GM12878 (cell line): ENCODE measurements at regions not wholly inside any gene's neighbourhood (a gene's known extent, or its start where the extent isn't known, plus 50 kb on each side); places are given as distances from the start of the nearest gene placed in this dataset.

Experiments
- ATAC-seq: fragments of 200-7000 bp; cut with Tn5 transposase; 3 replicates; pipeline ENCODE4 v1.9.1; 2020; ENCODE audit warnings: mild to moderate bottlenecking, moderate library complexity
- BruUV-seq: library from RNA; stranded (reverse); fragments of 400-500 nt; replicated peaks from 2 replicates; lab custom pipeline; 2021; lab: Mats Ljungman, UMichigan
- CTCF ChIA-PET: fragments of 300-600 bp; sonication (Branson Sonifier 250); formaldehyde crosslinking; extraction: SDS; loops from one replicate; lab custom pipeline; 2021; ENCODE audit warnings: inconsistent platforms; lab: Yijun Ruan, JAX
- POLR2A ChIA-PET: fragments of 350-600 bp; formaldehyde crosslinking; extraction: SDS; loops from one replicate; lab custom pipeline; 2021; ENCODE audit warnings: inconsistent platforms; lab: Charles Lee
- RAD21 ChIA-PET: fragments of 300-600 bp; sonication (Branson Sonifier 250); formaldehyde crosslinking; loops from one replicate; lab custom pipeline; 2023; ENCODE audit warnings: antibody characterized with exemption; ENCODE audit not compliant: unreplicated experiment; lab: Charles Lee
- SMC1A ChIA-PET: fragments of 300-600 bp; sonication (Branson Sonifier 250); formaldehyde crosslinking; loops from one replicate; lab custom pipeline; 2023; ENCODE audit not compliant: unreplicated experiment, uncharacterized antibody; lab: Charles Lee
- DNase-seq: peaks from one replicate; pipeline ENCODE4 v3.0.0-alpha.2; 2011; ENCODE audit warnings: low read depth, low spot score
- FAIRE-seq: peaks from 3 replicates; lab custom pipeline; 2011; peaks lifted over from hg19 to GRCh38; lab: Jason Lieb, UNC
- H2AFZ ChIP-seq: 2 replicates; pipeline ENCODE4 v1.6.0; 2011; ENCODE audit warnings: low read depth, low read length, control low read depth; ENCODE audit not compliant: control insufficient read depth
- H3K27ac ChIP-seq: 2 replicates; pipeline ENCODE4 v1.5.1; 2011; ENCODE audit warnings: control low read depth; ENCODE audit not compliant: control insufficient read depth, insufficient read depth
- H3K27me3 ChIP-seq, 2 experiments: replicated peaks in 1 of 2; 2 replicates each; pipeline versions ENCODE4 v1.6.0 to v1.6.1; 2011; ENCODE audit warnings: low read length in 1 of 2; ENCODE audit not compliant: control insufficient read depth in 2 of 2, insufficient read depth in 2 of 2
- H3K36me3 ChIP-seq, 2 experiments: 2 replicates each; pipeline ENCODE4 v1.5.1; 2011; ENCODE audit warnings: low read length in 1 of 2; ENCODE audit not compliant: control insufficient read depth in 2 of 2, insufficient read depth in 2 of 2
- H3K4me1 ChIP-seq: 2 replicates; pipeline ENCODE4 v1.6.1; 2011; ENCODE audit warnings: mild to moderate bottlenecking, low read length, moderate library complexity, mixed read lengths; ENCODE audit not compliant: control insufficient read depth, insufficient read depth
- H3K4me2 ChIP-seq: 2 replicates; pipeline ENCODE4 v1.6.0; 2011; ENCODE audit warnings: control low read depth; ENCODE audit not compliant: control insufficient read depth, insufficient read depth
- H3K4me3 ChIP-seq: fragments of 200-600 bp; sonication (generic); 2 replicates; pipeline ENCODE4 v1.5.1; 2016
- H3K79me2 ChIP-seq: 2 replicates; pipeline ENCODE4 v1.6.0; 2011; ENCODE audit warnings: low read length; ENCODE audit not compliant: control insufficient read depth, insufficient read depth
- H3K9ac ChIP-seq: 2 replicates; pipeline ENCODE4 v1.8.0; 2011; ENCODE audit warnings: low read length, control low read depth, mixed read lengths; ENCODE audit not compliant: control insufficient read depth, insufficient read depth
- H3K9me3 ChIP-seq: replicated peaks from 3 replicates; pipeline ENCODE4 v1.5.1; 2011; ENCODE audit warnings: mild to moderate bottlenecking, low read length; ENCODE audit not compliant: control insufficient read depth, insufficient read depth
- H4K20me1 ChIP-seq: 2 replicates; pipeline ENCODE4 v1.6.0; 2011; ENCODE audit not compliant: control insufficient read depth, insufficient read depth
- CBFB ChIP-seq: IDR thresholded peaks from 2 replicates; pipeline ENCODE4 v1.6.1; 2016; ENCODE audit warnings: antibody characterized with exemption, low read depth
- EGR1 ChIP-seq, 2 experiments: IDR thresholded peaks; 1 replicate in 1 of 2; 2 replicates in 1 of 2; pipeline ENCODE4 v1.6.1; 2011 to 2012; ENCODE audit warnings: low read depth in 2 of 2, low read length in 2 of 2, borderline replicate concordance in 1 of 2, mild to moderate bottlenecking in 1 of 2, moderate library complexity in 1 of 2
- HSF1 ChIP-seq: fragments of 150-350 bp; IDR thresholded peaks from 2 replicates; pipeline ENCODE4 v1.6.1; 2014; ENCODE audit warnings: mild to moderate bottlenecking, low read depth, low read length
- NFXL1 ChIP-seq: fragments of 450-650 bp; IDR thresholded peaks from 2 replicates; pipeline ENCODE4 v1.6.1; 2017; ENCODE audit warnings: antibody characterized with exemption, mild to moderate bottlenecking, borderline replicate concordance
- NFYA ChIP-seq: IDR thresholded peaks from 2 replicates; pipeline ENCODE4 v1.6.1; 2011; ENCODE audit warnings: low read depth, mild to moderate bottlenecking, low read length, improper control_type of control experiment, borderline replicate concordance
- POLR2AphosphoS5 ChIP-seq: IDR thresholded peaks from 2 replicates; pipeline ENCODE4 v1.6.1; 2011; ENCODE audit warnings: mild to moderate bottlenecking, low read length, inconsistent platforms
- RAD21 ChIP-seq: IDR thresholded peaks from 2 replicates; pipeline ENCODE4 v1.6.1; 2011; ENCODE audit warnings: mild to moderate bottlenecking, low read depth, low read length, moderate library complexity; ENCODE audit not compliant: insufficient read depth
- SIN3A ChIP-seq: IDR thresholded peaks from 2 replicates; pipeline ENCODE4 v1.6.1; 2012; ENCODE audit warnings: low read depth, low read length, improper control_type of control experiment
- SUZ12 ChIP-seq: fragments of 200-600 bp; sonication (generic); IDR thresholded peaks from one replicate; pipeline ENCODE4 v1.6.1; 2018; ENCODE audit warnings: antibody characterized with exemption, mild to moderate bottlenecking; ENCODE audit not compliant: unreplicated experiment
- TCF12 ChIP-seq: IDR thresholded peaks from 2 replicates; pipeline ENCODE4 v1.6.1; 2011; ENCODE audit warnings: low read depth, mild to moderate bottlenecking, low read length
- YBX1 ChIP-seq: fragments of 450-650 bp; IDR thresholded peaks from 2 replicates; pipeline ENCODE4 v1.6.1; 2016; ENCODE audit warnings: antibody characterized with exemption
- ZBED1 ChIP-seq: IDR thresholded peaks from 2 replicates; pipeline ENCODE4 v1.6.1; 2016; ENCODE audit warnings: borderline replicate concordance
- ZNF24 ChIP-seq: fragments of 450-650 bp; IDR thresholded peaks from 2 replicates; pipeline ENCODE4 v1.6.1; 2017; ENCODE audit warnings: antibody characterized with exemption, mild to moderate bottlenecking
- ZZZ3 ChIP-seq: IDR thresholded peaks from 2 replicates; pipeline ENCODE4 v1.6.1; 2011; ENCODE audit warnings: low read depth; ENCODE audit not compliant: control insufficient read depth, insufficient read length
- WGBS: methylation state at CpG from one replicate; pipeline ENCODE4 v1.1.6; 2016; ENCODE audit warnings: low lambda C conversion rate; ENCODE audit not compliant: insufficient replicate concordance, insufficient coverage; ENCODE audit errors: missing lambda C conversion rate; 5-methylcytosine and 5-hydroxymethylcytosine counted together
- in situ Hi-C: fragments of 300-500 bp; cut with MboI; formaldehyde crosslinking; loops from 9 replicates; pipeline ENCODE4 v1.14.3; 2018; ENCODE audit warnings: mixed read lengths
- intact Hi-C: fragments of 100-400 bp; cut with micrococcal nuclease; formaldehyde crosslinking; loops from one replicate; pipeline ENCODE4 v1.14.2; 2022; ENCODE audit not compliant: unreplicated experiment

- no peaks in the 10 kb centered on the region for H3K27me3 ChIP-seq
- H3K9me3 ChIP-seq = no peaks in the 10 kb centered on the region
- H3K27ac ChIP-seq = no peak overlapping the region
- H3K9ac ChIP-seq = no peak overlapping the region
- H3K79me2 ChIP-seq = no peaks in the 10 kb centered on the region
- no peak overlapping the region for H2AFZ ChIP-seq
- intact Hi-C loops = no loop called here
- ChIA-PET POLR2A (no interaction called here), RAD21 (no interaction called here), SMC1A (interaction anchor here (0.6 kb wide), 1 partner anchor 179 kb away, joined by 4 read pairs; no protein-coding TSS in a partner anchor), CTCF (interaction anchor here (1.1 kb wide), 1 partner anchor 15 kb away, joined by 4 read pairs; no protein-coding TSS in a partner anchor)
- FAIRE-seq (no peak), DNase-seq (no peak), ATAC-seq (no peak)
- no peak overlapping the region for H3K4me2 ChIP-seq
- H3K4me1 ChIP-seq = no peaks in the 10 kb centered on the region
- 0% methylated on average over 1 of the region's 1 CpG for WGBS
- H3K4me3 ChIP-seq = no peak overlapping the region
- BruUV-seq = no TSS peak
- H3K36me3 ChIP-seq = no peaks in the 10 kb centered on the region
- TF ChIP-seq YBX1 (no peak), NFYA (no peak), SUZ12 (no peak), POLR2AphosphoS5 (no peak)
- in situ Hi-C loops = no loop called here
- no peaks in the 10 kb centered on the region for H4K20me1 ChIP-seq
Measured at GRCh38 chr21:17889171-17889570, 70.0 kb upstream of the C21orf91 start.

GRCh38 chr21:17869115-17869514 lies 50.0 kb upstream of the C21orf91 start:
- Histone ChIP-seq H3K9ac (no peak overlapping the region), H3K4me1 (no peaks in the 10 kb centered on the region), H3K4me2 (no peak overlapping the region), H3K4me3 (no peak overlapping the region), H3K79me2 (no peaks in the 10 kb centered on the region), H3K36me3 (no peaks in the 10 kb centered on the region), H2AFZ (no peak overlapping the region), H3K27me3 (no peaks in the 10 kb centered on the region), H3K27ac (no peak overlapping the region), H3K9me3 (no peaks in the 10 kb centered on the region; the same call in 2 of the 3 replicates), H4K20me1 (no peaks in the 10 kb centered on the region)
- DNase-seq = no peak
- ATAC-seq = no peak
- CTCF ChIA-PET = no interaction called here
- POLR2A ChIA-PET = no interaction called here
- FAIRE-seq = no peak
- BruUV-seq = no TSS peak
- TF ChIP-seq SIN3A (no peak), NFXL1 (no peak), ZNF24 (no peak), SUZ12 (no peak), CBFB (no peak), TCF12 (no peak), EGR1 (IDR thresholded peaks at IDR 0.05; ENCODE audit: borderline replicate concordance in 1 of 2, low read depth in 2 of 2, low read length in 2 of 2) (no peak), RAD21 (no peak), ZZZ3 (no peak), HSF1 (no peak), ZBED1 (no peak)
- in situ Hi-C loops (no loop called here), intact Hi-C loops (no loop called here)
- SMC1A ChIA-PET = no interaction called here
- RAD21 ChIA-PET = no interaction called here
